HepG2 (cell line): ENCODE measurements at regions not wholly inside any gene's neighbourhood (a gene's known extent, or its start where the extent isn't known, plus 50 kb on each side); places are given as distances from the start of the nearest gene placed in this dataset.
A peak's percentile ranks its signal among the peaks of the same experiment; 100 is the strongest.

Experiments used
- ATAC-seq: fragments of 200-7000 bp; cut with Tn5 transposase; 3 replicates; pipeline ENCODE4 v1.9.1; 2020; ENCODE audit warnings: mild to moderate bottlenecking, moderate library complexity
- BruUV-seq: library from RNA; stranded (reverse); fragments of 400-500 nt; replicated peaks from 2 replicates; lab custom pipeline; 2021; lab: Mats Ljungman, UMichigan
- CTCF ChIA-PET: fragments of 300-600 bp; formaldehyde crosslinking; extraction: SDS; loops from one replicate; lab custom pipeline; 2021; ENCODE audit warnings: low total read pairs, inconsistent platforms, low intra/inter-chr PET ratio; lab: Yijun Ruan, JAX
- POLR2A ChIA-PET: fragments of 350-600 bp; sonication (Branson Sonifier 250); formaldehyde crosslinking; loops from one replicate; lab custom pipeline; 2020; ENCODE audit warnings: antibody characterized with exemption, inconsistent platforms; lab: Yijun Ruan, JAX
- DNase-seq: peaks from one replicate; pipeline ENCODE4 v3.0.0-alpha.2; 2015; ENCODE audit warnings: low spot score
- FAIRE-seq: peaks from 3 replicates; lab custom pipeline; 2011; peaks lifted over from hg19 to GRCh38; lab: Jason Lieb, UNC
- H2AFZ ChIP-seq: one replicate; pipeline ENCODE4 v1.6.1; 2011; ENCODE audit warnings: low read length, inconsistent platforms
- H3K27ac ChIP-seq: fragments of 300-600 bp; 3 replicates; pipeline ENCODE4 v1.8.0; 2011; ENCODE audit warnings: mixed run types, mild to moderate bottlenecking, mixed read lengths, low read length, inconsistent platforms; ENCODE audit not compliant: insufficient read depth; ENCODE audit errors: extremely low read length
- H3K27me3 ChIP-seq, 2 experiments: fragments of 200-600 bp in 1 of 2; 2 replicates in 1 of 2; 3 replicates in 1 of 2; pipeline versions ENCODE4 v1.6.0 to v1.8.0; 2011; ENCODE audit warnings: low read length in 2 of 2, mild to moderate bottlenecking in 2 of 2, moderate library complexity in 2 of 2, inconsistent platforms in 1 of 2; ENCODE audit not compliant: insufficient read depth in 2 of 2, control insufficient read depth in 1 of 2
- H3K36me3 ChIP-seq, 2 experiments: fragments of 200-600 bp in 1 of 2; replicated peaks in 1 of 2; 2 replicates in 1 of 2; 3 replicates in 1 of 2; pipeline versions ENCODE4 v1.5.1 to v1.8.0; 2011; ENCODE audit warnings: low read length in 2 of 2, inconsistent platforms in 1 of 2; ENCODE audit not compliant: insufficient read depth in 2 of 2, control insufficient read depth in 1 of 2
- H3K4me1 ChIP-seq: 2 replicates; pipeline ENCODE4 v1.5.1; 2012; ENCODE audit warnings: low read length, inconsistent platforms; ENCODE audit not compliant: insufficient read depth
- H3K4me2 ChIP-seq: 2 replicates; pipeline ENCODE4 v1.6.0; 2011; ENCODE audit warnings: low read depth, low read length, inconsistent platforms
- H3K4me3 ChIP-seq, 3 experiments: fragments of 200-600 bp in 1 of 3; sonication (generic), shearing (Covaris generic) in 1 of 3; replicated peaks in 1 of 3; 2 replicates each; pipeline ENCODE4 v1.5.1; 2011 to 2016; ENCODE audit warnings: low read length in 3 of 3, inconsistent platforms in 2 of 3, low read depth in 2 of 3, mild to moderate bottlenecking in 2 of 3, control low read depth in 1 of 3, mixed read lengths in 1 of 3; ENCODE audit not compliant: insufficient read depth in 1 of 3
- H3K79me2 ChIP-seq: one replicate; pipeline ENCODE4 v1.6.1; 2011; ENCODE audit warnings: low read length, inconsistent platforms; ENCODE audit not compliant: insufficient read depth
- H3K9ac ChIP-seq: 2 replicates; pipeline ENCODE4 v1.6.0; 2011; ENCODE audit warnings: mild to moderate bottlenecking, low read depth, low read length, inconsistent platforms; ENCODE audit not compliant: insufficient read depth
- H3K9me3 ChIP-seq: 2 replicates; pipeline ENCODE4 v1.5.1; 2012; ENCODE audit warnings: mild to moderate bottlenecking, low read length
- H4K20me1 ChIP-seq: 2 replicates; pipeline ENCODE4 v1.6.0; 2011; ENCODE audit warnings: inconsistent platforms, mild to moderate bottlenecking, low read length, moderate library complexity; ENCODE audit not compliant: insufficient read depth
- ATRX ChIP-seq: sonication (generic); formaldehyde crosslinking; IDR thresholded peaks from 2 replicates; pipeline ENCODE4 v1.4.0; 2020; ENCODE audit warnings: missing genetic modification reagents, borderline replicate concordance
- CCAR2 ChIP-seq: fragments of 200-400 bp; formaldehyde crosslinking; optimal IDR thresholded peaks from 2 replicates; pipeline ENCODE3; 2018; ENCODE audit warnings: low read depth, mild to moderate bottlenecking, low read length, moderate library complexity
- CREB1 ChIP-seq, 2 experiments: fragments of 450-650 bp in 1 of 2; IDR thresholded peaks; 2 replicates each; pipeline ENCODE4 v1.6.1; 2016 to 2017; ENCODE audit warnings: control low read depth in 1 of 2, mild to moderate bottlenecking in 1 of 2, missing compliant biosample characterization in 1 of 2, missing genetic modification characterization in 1 of 2
- FOXP1 ChIP-seq, 2 experiments: fragments of 450-650 bp in 1 of 2; IDR thresholded peaks; 2 replicates each; pipeline ENCODE4 v1.6.1; 2017 to 2018; ENCODE audit warnings: antibody characterized with exemption in 1 of 2
- HMG20A ChIP-seq: IDR thresholded peaks from 2 replicates; pipeline ENCODE4 v1.6.1; 2016; ENCODE audit warnings: borderline replicate concordance
- MED1 ChIP-seq: sonication (generic); formaldehyde crosslinking; IDR thresholded peaks from 2 replicates; pipeline ENCODE4 v1.4.0; 2020; ENCODE audit warnings: missing genetic modification reagents
- MXI1 ChIP-seq: IDR thresholded peaks from 3 replicates; pipeline ENCODE4 v1.6.1; 2012; ENCODE audit warnings: low read depth, low read length, inconsistent platforms, borderline replicate concordance
- SOX6 ChIP-seq, 2 experiments: fragments of 450-650 bp in 1 of 2; sonication (generic) in 1 of 2; formaldehyde crosslinking in 1 of 2; IDR thresholded peaks; 2 replicates each; pipeline versions ENCODE4 v1.4.0 to v1.6.1; 2017 to 2020; ENCODE audit warnings: antibody characterized with exemption in 1 of 2, mild to moderate bottlenecking in 1 of 2, missing genetic modification reagents in 1 of 2
- SP140L ChIP-seq: sonication (generic); formaldehyde crosslinking; IDR thresholded peaks from 2 replicates; pipeline ENCODE4 v1.4.0; 2020; ENCODE audit warnings: missing genetic modification reagents, borderline replicate concordance
- SRF ChIP-seq: IDR thresholded peaks from 2 replicates; pipeline ENCODE4 v1.6.1; 2011; ENCODE audit warnings: mild to moderate bottlenecking, low read depth, low read length, moderate library complexity
- TCF7 ChIP-seq: sonication (generic); IDR thresholded peaks from 2 replicates; pipeline ENCODE4 v1.6.1; 2016; ENCODE audit warnings: antibody characterized with exemption, low read depth
- XBP1 ChIP-seq: sonication (generic); formaldehyde crosslinking; IDR thresholded peaks from 2 replicates; pipeline ENCODE4 v1.5.0; 2020; ENCODE audit warnings: missing genetic modification reagents
- ZFP1 ChIP-seq: IDR thresholded peaks from 2 replicates; pipeline ENCODE4 v1.6.1; 2016
- ZNF33B ChIP-seq: sonication (generic); formaldehyde crosslinking; IDR thresholded peaks from 2 replicates; pipeline ENCODE4 v1.5.1; 2020; ENCODE audit warnings: mild to moderate bottlenecking, missing genetic modification reagents
- ZNF383 ChIP-seq: sonication (generic); formaldehyde crosslinking; IDR thresholded peaks from 2 replicates; pipeline ENCODE4 v1.4.0; 2020; ENCODE audit warnings: missing genetic modification reagents, mild to moderate bottlenecking, borderline replicate concordance
- ZNF572 ChIP-seq: sonication (generic); formaldehyde crosslinking; IDR thresholded peaks from 2 replicates; pipeline ENCODE4 v1.5.1; 2020; ENCODE audit warnings: mild to moderate bottlenecking, missing genetic modification reagents
- ZSCAN29 ChIP-seq: sonication (generic); formaldehyde crosslinking; conservative IDR thresholded peaks from 2 replicates; pipeline ENCODE4 v1.4.0; 2020; ENCODE audit warnings: mild to moderate bottlenecking, missing genetic modification reagents
- WGBS: methylation state at CpG from one replicate; pipeline ENCODE4 v1.1.6; 2017; ENCODE audit warnings: low lambda C conversion rate; 5-methylcytosine and 5-hydroxymethylcytosine counted together
- in situ Hi-C: cut with HindIII; loops from 2 replicates; pipeline ENCODE4 v1.10.0; 2017; ENCODE audit warnings: low pct_unique_long_range_greater_than_20kb; ENCODE audit not compliant: extremely low pct_ligation_motif_present
- intact Hi-C: fragments of 100-400 bp; cut with micrococcal nuclease; formaldehyde crosslinking; loops from one replicate; pipeline ENCODE4 v1.10.0; 2022; ENCODE audit not compliant: unreplicated experiment
- TF ChIP-seq, protein P1 (sequence below): sonication (generic); formaldehyde crosslinking; IDR thresholded peaks from 2 replicates; pipeline ENCODE4 v1.8.0; 2022; ENCODE audit warnings: missing genetic modification reagents, mild to moderate bottlenecking, inconsistent platforms, borderline replicate concordance

DNA sequence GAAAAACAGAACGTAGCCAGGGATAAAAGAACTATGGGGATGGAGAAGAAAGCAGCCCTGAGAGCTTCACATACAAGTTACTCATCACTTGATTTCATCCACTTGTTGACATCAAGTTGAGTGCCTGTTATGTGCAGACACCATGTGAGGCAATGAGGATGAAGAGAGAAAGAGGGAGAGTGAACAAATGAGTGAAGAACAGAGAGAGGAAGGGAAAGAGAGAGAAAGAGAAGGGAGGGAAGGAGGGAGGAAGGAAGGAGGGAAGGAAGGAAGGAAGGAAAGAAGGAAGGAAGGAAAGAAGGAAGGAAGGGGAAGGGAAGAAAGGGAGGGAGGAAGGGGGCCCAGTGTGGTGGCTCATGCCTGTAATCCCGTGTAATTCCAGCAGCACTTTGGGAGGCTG is 72.3 kb upstream of the SMAD3 start:
- WGBS: 82% methylated on average over 2 of the region's 2 CpGs
- Histone ChIP-seq H3K9me3 (no peaks in the 10 kb centered on the region), H3K36me3 (no peaks in the 10 kb centered on the region), H3K4me3 (no peak overlapping the region), H3K27me3 (no peaks in the 10 kb centered on the region), H3K79me2 (no peaks in the 10 kb centered on the region), H3K9ac (no peak overlapping the region), H4K20me1 (peaks cover 5% of the 10 kb centered on the region; the same call in 1 of the 2 replicates), H3K27ac (no peak overlapping the region), H3K4me1 (peaks cover 43% of the 10 kb centered on the region), H3K4me2 (no peak overlapping the region), H2AFZ (no peak overlapping the region)
- no TSS peak for BruUV-seq
- no peak for FAIRE-seq
- TF ChIP-seq ZFP1 (CRISPR knock-in tag): no peak
- TF ChIP-seq ZNF383 (CRISPR knock-in tag): no peak
- TF ChIP-seq XBP1 (CRISPR knock-in tag): no peak
- TF ChIP-seq SRF: no peak
- TF ChIP-seq CREB1 (IDR thresholded peaks at IDR 0.05): no peak
- TF ChIP-seq CREB1 (CRISPR knock-in tag; IDR thresholded peaks at IDR 0.05): no peak
- POLR2A ChIA-PET: interaction anchor here (0.7 kb wide), 1 partner anchor 1414 kb away, joined by 4 read pairs; no protein-coding TSS in a partner anchor
- no peak for ATAC-seq
- in situ Hi-C loops (no loop called here), intact Hi-C loops (no loop called here)
- DNase-seq: no peak
- CTCF ChIA-PET: no interaction called here

DNA sequence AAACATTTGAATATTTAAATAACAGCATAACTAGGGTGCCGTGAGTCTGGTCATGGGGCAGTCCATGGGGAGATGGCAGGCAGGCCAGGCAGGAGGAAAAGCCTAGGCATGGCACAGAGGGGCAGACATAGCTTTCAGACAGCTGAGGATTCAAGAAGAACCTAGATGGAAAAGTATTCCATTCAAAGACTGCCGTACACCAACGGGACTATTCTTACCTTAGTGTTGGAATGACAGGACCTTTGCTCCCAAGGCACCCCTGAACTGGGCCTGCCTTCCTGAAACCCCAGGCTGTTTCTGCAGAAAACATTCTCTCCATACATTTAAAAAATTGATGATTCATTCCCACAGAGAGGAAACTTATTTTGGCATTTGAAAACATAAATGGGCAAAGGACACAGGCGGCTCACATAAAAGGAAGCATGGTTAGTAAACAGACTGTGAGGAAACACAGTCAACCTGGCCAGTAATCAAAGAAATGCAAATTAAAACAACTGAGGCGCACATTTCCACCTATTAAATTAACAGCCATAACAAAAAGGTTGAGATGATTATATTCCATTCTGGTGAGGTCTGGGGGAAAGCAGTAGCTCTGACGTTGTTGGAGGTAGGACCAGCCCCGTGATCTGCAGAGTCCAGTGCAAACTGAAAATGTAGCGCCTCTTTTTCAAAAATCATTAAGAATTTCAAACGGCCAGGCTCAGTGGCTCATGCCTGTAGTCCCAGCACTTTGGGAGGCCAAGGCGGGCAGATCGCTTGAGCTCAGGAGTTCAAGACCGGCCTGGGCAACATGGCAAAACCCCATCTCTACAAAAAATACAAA is 71.3 kb upstream of the SMAD3 start:
- no peaks in the 10 kb centered on the region for H3K27me3 ChIP-seq
- 40% methylated on average over 9 of the region's 12 CpGs for WGBS
- H3K27ac ChIP-seq: peak overlapping the region; percentile 51
- no peak for FAIRE-seq
- peaks cover 43% of the 10 kb centered on the region for H3K4me1 ChIP-seq
- POLR2A ChIA-PET: no interaction called here
- H3K4me3 ChIP-seq: 0 out of 6 replicates have a peak overlapping the region, but pooled peaks of 1 of the 3 experiments have one; percentile 10
- peak; percentile 54 for ATAC-seq
- peak; percentile 19 for DNase-seq
- H3K79me2 ChIP-seq: no peaks in the 10 kb centered on the region
- CTCF ChIA-PET: no interaction called here
- intact Hi-C loops: no loop called here
- H3K9ac ChIP-seq: 0 out of 2 replicates have a peak overlapping the region, but pooled peaks have one; percentile 22
- H4K20me1 ChIP-seq: peaks cover 5% of the 10 kb centered on the region; the same call in 1 of the 2 replicates
- H3K36me3 ChIP-seq: no peaks in the 10 kb centered on the region
- H3K4me2 ChIP-seq: peak overlapping the region; percentile 42
- H2AFZ ChIP-seq: no peak overlapping the region
- in situ Hi-C loops: no loop called here
- no peaks in the 10 kb centered on the region for H3K9me3 ChIP-seq
- no TSS peak for BruUV-seq
- TF ChIP-seq SP140L (no peak), ZNF572 (CRISPR knock-in tag) (no peak), SOX6 (IDR thresholded peaks at IDR 0.05) (no peak), SOX6 (CRISPR knock-in tag; IDR thresholded peaks at IDR 0.05) (0 out of 2 replicates have a peak, but pooled peaks have one; percentile 11), HMG20A (0 out of 2 replicates have a peak, but pooled peaks have one; percentile 24), ZSCAN29 (CRISPR knock-in tag) (no peak), MXI1 (no peak), ZNF33B (CRISPR knock-in tag) (no peak), CCAR2 (no peak), FOXP1 (IDR thresholded peaks at IDR 0.05) (no peak), FOXP1 (CRISPR knock-in tag; IDR thresholded peaks at IDR 0.05) (peak; percentile 34; the same call in 1 of the 2 replicates), ATRX (no peak), MED1 (CRISPR knock-in tag) (0 out of 2 replicates have a peak, but pooled peaks have one; percentile 25), TCF7 (peak; percentile 67)
- TF ChIP-seq, protein P1, sequence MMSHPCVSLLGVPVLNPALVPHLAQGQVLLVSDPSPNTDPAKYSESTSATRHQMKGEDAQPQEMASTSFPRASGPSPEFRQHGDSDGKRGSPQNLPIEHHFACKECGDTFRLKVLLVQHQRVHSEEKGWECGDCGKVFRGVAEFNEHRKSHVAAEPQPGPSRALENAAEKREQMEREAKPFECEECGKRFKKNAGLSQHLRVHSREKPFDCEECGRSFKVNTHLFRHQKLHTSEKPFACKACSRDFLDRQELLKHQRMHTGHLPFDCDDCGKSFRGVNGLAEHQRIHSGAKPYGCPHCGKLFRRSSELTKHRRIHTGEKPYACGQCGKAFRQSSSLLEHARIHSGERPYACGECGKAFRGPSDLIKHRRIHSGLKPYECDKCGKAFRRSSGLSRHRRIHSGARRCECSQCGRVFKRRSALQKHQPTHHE (CRISPR knock-in tag): no peak
